GM18858 (cell line): ENCODE measurements at regions not wholly inside any gene's neighbourhood (a gene's known extent, or its start where the extent isn't known, plus 50 kb on each side); places are given as distances from the start of the nearest gene placed in this dataset.
"Not testable (repeated sequence)": the region's sequence is repeated elsewhere in the genome, so short reads cannot be mapped to it uniquely, and the experiment has no call there.

Experiments
- ATAC-seq: cut with Tn5 transposase; IDR thresholded peaks from one replicate; pipeline ENCODE4 v1.9.1; 2021; ENCODE audit not compliant: unreplicated experiment

DNA sequence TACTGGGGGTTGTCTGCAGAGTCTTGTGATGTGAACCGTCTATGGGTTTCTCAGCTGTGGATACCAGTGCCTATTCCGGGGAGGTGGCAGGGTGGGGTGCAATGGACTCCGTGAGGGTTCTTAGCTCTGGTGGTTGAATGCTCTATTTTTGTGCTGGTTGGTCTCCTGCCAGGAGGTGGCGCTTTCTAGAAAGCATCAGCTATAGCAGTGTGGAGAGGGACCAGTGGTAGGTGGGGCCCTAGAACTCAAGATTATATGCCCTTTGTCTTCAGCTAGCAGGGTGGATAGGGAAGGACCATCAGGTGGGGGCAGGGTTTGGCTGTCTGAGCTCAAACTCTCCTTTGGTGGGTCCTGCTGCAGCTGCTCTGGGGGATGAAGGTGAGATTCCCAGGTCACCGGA, 127.3 kb upstream of the PLD5 start:
- ATAC-seq: no peak

DNA sequence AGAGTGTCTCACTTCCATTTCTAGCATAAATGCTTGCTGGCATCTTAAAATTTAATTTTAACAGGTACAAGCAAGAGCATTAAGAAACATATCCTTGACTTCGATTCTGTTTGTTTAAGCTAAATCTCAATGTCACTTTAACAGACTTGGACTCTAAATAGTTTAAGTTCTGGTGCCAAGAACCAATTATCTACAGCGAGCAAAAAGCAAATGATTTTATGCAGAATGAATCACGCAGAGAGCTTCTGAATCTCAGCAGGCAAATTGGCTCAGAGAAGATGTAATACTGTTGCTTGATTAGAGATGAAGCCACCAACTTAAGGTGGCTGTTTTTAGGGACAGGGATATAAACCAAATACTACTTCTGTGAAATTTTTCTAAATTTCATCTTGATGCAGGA, 117.0 kb upstream of the PLD5 start:
- no peak for ATAC-seq

DNA sequence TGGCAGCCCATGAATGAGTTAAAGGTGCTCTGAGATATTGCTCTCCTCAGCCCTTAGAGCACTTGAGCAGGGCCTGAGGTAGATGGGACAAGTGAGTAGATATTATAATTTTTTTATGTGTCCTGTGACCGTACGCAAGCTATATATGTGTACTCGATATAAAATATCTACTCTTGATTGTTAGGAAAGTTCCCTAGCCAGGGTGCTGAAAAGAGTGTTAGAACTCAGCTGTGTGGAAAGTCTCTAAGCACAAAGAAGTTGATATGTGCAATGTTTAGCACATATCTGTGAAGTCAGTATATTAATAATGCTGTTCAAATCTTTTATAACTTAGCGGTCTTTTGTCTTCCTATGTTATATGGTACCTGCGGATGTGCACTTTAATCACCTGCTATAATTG, 114.6 kb upstream of the PLD5 start:
- no peak for ATAC-seq

DNA sequence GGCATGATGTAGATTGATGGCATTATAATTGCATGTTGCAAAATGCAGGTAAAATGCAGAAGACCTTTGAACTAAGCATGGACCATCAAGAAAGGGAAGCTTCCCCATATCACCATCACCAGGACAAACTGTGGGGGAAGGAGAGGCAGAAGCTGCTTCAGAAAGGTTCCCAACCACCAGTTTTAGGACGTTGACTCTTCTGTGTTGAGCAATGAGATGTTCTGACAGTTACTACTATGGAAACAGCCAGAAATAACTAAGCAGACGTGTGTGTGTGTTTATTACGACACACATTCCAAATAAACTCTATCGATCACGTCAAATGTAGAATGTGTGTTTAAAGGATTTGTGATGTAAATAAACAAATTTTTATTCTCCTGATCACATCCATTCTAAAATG, 110.2 kb upstream of the PLD5 start:
- ATAC-seq: no peak

DNA sequence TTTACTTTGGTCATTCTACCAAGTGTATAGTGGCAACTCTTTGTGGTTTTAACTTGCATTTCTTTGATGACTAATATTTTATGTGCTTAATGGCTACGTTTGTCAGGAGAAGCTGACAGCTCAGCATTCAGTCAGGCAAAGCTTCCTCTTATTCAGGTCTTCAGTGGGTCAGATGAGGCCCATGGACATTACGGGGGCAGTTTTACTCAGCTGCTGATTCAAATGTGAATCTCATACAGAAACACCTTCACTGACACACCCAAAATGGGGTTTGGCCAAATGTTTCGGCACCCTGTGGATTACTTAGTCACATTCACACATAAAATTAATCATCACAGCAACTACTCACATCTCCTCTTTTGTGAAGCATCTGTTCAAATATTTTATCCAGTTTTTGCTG, 104.9 kb upstream of the PLD5 start:
- no peak for ATAC-seq

DNA sequence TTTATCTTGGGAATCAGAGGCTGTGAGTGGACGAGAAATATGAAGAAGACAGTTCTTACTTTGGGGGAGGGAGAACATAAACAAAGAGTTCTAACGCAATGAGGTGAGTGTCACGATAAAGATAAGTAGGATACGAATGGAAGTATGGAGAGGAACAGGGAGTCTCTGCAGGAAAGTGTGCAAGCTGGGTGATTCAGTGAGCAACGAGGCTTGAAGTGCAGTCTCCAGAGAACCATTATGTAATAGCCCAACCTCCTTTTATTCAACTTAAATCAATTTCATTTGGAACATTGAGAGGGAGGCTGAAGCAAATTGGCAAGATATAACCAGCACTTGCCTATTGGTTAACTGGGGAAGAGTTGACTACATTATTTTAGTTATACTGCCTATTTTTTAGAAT, 99.3 kb upstream of the PLD5 start:
- ATAC-seq: no peak

DNA sequence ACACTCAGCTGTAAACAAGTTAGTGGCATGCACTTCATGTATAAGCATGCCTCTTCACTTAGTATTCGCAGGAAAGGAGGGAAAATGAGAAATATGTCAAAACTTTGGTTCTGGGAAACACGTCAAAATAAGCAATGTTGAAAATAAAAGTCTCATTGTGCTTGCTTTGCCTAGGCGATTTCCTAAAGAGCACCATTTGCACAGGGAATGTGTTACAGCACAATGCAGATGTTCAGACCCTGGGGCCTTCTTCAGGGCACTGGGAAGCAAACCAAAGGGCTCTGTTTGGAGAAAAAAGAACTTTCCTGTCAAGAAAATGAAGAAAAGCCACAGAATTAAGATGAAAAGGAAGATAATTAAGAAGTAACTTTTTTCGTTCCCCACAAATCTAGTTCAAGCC, 98.6 kb upstream of the PLD5 start:
- no peak for ATAC-seq

DNA sequence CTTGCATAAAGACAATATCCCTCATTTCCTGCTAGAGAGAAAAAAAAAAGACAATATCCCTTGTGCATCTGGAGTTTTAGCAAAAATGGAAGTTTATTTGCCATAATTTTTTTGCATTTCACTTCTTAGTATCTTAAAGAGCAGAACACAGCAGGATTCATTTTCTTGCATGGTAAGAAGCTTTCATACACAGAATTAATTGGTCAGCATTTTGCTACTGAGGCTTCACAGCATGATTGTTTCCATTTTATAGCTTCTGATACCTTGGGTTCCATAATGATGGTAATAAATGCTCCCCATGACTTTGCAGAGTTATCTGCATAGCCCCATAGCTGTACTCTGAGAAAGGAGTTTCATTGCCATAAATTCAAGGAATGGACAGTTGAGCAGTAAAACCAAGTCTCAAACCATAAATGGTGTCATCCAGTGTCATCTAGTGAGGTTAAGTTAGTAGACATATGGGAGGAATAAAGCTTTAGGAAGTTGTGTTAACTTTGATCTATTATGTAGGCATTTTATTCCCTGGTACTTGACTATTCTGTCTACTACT, 88.8 kb upstream of the PLD5 start:
- ATAC-seq: no peak

DNA sequence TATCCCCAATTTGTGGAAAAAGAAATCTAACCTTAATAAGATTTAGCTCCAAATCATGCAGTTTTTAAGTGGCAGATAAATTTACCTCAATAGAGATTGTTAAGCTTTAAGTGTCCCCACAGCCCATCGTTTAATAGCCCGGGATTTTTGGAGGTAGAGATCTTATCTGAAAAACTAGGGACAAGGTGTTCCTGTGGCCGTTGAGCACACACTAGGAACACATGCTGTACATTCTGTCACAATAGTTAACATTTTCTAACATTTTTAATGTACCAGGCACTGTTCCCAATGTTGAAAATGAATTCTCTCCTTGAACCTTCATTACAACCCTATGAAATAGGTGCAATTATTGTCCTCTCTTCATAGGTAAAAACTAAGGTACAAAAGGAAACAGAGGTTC, 85.7 kb upstream of the PLD5 start:
- no peak for ATAC-seq

DNA sequence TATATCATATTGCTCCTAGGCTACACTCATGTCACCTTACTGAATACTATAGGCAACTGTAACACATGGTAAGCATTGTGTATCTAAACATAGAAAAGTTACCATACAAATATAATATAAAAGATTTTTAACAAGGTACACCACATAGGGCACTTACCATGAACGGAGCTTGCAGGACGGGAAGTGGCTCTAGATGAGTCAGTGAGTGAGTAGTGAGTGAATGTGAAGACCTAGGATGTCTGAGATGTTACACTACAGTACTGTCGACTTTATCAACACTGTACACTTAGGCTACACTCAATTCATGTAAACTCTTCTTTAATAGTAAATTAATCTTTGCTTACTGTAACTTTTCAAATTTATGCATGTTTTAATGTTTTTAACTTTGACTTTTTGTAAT, 81.0 kb upstream of the PLD5 start:
- no peak for ATAC-seq

DNA sequence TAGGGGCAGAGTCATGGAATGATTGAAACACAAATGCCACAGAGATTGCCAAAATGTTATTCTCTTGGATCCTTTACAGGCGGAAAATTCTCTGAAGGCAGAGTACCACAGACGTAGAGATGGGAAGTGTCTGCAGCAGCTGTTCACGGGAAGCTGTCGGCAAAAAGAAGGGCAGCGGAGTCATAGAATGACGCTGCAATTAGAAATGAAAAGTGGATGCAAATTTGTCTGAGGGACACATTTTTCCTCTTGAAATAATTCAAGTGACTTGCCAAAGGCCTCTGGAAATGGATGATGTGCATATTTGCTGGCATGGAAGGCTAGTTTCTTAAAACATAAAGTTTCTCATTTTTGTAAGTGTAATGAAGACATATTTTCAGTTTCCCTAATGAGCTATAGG, 77.5 kb upstream of the PLD5 start:
- no peak for ATAC-seq

DNA sequence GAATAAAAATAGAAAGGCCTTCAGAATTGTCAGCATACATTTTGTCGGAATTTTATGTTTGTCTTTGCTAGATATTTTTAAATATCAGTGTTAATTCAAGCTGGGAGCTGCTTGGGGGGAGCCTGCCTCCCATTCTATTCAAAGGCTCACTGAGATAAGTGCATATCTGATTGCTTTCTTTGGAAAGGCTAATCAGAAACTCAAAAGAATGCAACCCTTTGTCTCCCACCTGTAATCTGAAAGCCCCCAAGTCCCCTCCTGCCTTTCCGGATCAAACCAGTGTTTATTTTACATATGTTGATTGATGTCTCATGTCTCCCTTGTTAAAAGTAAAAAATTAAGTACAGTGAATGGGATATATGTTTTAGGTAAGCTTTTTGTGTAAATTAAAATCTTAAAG, 69.3 kb upstream of the PLD5 start:
- not testable (repeated sequence) for ATAC-seq

DNA sequence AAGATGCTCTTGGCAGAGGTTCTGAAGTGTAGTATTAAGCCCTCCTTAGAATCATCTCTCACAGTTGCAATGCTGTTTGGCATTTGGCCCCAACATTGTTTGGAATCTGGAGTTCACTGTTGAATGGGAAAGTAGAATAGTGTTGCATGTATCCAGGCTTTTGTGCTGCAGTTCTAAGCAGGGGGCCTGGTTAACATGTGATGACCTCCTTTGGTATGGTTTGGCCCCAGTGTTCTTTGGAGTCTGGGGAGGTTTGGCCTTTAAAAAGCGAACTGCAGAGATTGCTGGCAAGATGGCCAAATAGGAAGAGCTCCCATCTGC, 61.8 kb upstream of the PLD5 start:
- ATAC-seq: no peak

DNA sequence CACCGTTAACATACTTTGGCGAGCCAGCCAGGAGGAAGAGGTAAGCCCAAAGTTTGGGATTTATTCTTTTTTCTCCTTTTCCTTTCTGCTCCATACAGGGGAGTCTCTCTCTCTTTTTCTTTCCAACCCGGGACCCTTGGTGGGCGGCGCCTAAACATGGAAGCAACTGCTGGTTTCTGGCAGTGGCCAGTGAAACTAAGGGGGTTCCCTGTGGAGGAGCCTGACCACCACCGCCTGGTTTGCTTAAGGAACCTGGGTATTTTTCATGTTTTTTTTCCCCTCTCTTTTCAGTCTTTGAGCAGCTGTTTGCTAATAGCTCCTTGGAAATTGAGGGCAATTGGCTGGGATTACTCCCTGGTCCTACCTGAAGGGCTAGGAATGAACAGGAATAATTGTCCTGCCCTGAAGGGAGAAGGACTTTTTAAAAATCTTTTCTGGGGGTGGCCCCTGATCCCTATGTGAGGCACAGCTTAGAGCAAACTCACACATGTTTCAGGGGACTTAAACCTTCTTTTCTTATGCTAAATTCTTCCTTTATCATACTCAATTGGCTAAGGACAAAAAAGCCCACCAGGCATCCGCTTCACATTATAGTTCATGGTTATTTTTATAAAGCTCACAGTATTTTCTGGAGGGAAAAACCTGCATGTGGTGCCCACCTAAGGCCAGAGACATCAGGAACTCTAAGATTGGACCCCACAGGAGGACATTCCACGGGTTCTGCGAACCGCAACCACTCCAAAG, 61.3 kb upstream of the PLD5 start:
- ATAC-seq: no peak

DNA sequence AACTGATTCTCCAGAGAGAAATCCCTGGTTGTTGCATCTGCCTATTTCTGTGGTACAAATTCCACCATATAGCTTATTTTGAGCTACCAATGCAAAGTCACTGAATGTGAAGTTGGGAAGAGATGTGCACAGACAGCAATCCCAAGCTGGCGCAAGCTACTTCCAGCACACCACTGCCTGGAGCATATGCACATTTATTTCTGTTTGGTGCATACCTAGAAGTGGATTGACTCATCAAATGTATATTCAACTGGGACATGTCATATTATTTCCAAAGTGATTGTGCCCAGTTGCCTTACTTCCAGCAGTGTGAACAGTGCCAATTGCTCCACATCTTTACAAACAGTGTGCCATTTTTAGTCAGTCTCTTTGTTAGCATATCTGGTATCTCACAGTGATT, 58.2 kb upstream of the PLD5 start:
- no peak for ATAC-seq

DNA sequence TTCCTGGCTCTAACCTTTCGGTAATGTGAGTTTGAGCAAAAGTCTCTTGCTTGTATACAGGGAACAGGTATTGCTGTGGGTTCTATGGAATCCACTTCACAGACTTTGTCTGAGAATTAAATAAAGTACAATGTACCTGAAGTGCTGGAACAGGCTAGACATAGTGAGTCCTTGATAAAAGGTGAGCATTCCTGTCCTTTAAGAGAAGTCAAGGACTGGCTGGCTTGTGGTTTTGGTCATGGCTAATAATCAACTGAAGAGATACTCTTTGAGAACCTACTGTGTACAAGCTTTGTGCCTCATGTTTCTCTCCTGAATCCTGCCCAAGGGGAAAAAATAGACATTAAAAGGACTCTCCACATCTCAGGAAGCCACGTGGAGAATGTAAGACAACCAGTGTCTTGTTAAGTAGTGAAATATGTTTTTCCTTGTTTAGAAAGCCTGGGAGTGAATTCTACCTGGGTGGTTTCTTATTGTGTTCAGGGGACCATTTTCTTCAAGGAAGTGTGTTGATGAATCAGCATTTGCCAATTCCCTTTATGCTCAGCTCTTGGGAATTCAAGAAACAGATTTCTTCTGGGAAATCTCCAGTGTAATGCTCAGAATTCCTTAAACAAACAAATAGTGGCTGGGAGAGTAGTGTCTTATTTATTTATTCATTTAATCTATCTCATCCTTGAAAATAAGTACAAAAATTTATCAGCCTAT, 55.2 kb upstream of the PLD5 start:
- no peak for ATAC-seq
